ENCODE measurements at regions not wholly inside any gene's neighbourhood (a gene's known extent, or its start where the extent isn't known, plus 50 kb on each side); places are given as distances from the start of the nearest gene placed in this dataset.
A peak's percentile ranks its signal among the peaks of the same experiment; 100 is the strongest.

DNA sequence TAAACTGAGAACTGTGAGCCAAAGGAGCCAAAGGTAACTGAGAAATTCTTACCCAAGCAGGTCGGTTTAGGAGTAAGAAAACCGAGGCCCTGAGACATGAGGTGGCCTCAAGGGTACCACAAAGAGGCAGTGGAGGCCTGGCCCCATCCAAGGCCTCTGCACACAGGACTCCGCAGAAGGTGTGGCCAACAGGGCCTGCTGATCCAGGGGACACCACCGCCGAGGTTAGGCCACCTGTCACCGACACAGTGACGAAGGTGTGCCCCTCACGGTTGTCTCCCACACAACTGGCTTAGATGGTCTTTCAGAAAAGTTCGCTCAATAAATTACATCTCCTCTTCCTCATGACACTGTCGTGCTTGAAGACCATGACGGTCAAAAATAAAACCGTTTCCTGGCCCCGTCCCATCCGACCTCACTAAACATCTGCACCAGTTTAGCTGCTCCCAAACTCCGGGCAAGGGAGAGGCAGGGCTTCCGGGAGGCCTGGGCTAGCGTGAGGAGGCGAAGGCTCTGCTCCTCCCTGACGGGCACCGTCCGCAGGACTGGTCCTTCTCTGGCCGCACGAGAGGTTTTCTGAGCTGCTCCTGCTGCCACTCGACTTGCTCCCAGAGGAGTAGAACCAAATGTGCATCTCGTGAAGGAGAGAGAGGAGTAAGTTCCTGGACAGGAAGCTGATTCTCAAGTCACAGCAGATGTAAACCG lies 442.0 kb downstream of the EIPR1 start:
- peaks cover 6% of the 10 kb centered on the region for H3K36me3 Mint-ChIP-seq (ENCODE audit: low read depth)
- no peak overlapping the region for H3K27ac Mint-ChIP-seq
- peaks cover 16% of the 10 kb centered on the region for H3K9me3 Mint-ChIP-seq
- peaks cover 4% of the 10 kb centered on the region for H3K27me3 Mint-ChIP-seq (ENCODE audit: low read depth, poor library complexity)
- no peak for DNase-seq
- H3K4me3 Mint-ChIP-seq = no peak overlapping the region
- peaks cover 74% of the 10 kb centered on the region for H3K4me1 Mint-ChIP-seq
- TF ChIP-seq CTCF (IDR thresholded peaks at IDR 0.05) = no peak

GRCh38 chr2:2933426-2933825 lies 444.2 kb downstream of the EIPR1 start:
- peak; percentile 81 for DNase-seq
- H3K27ac Mint-ChIP-seq = peak overlapping the region; percentile 91
- peaks cover 12% of the 10 kb centered on the region for H3K36me3 Mint-ChIP-seq (ENCODE audit: low read depth)
- peak overlapping the region; percentile 32 for H3K4me3 Mint-ChIP-seq
- peaks cover 38% of the 10 kb centered on the region for H3K9me3 Mint-ChIP-seq
- H3K27me3 Mint-ChIP-seq (ENCODE audit: low read depth, poor library complexity) = peaks cover 11% of the 10 kb centered on the region
- peaks cover 55% of the 10 kb centered on the region for H3K4me1 Mint-ChIP-seq
- TF ChIP-seq CTCF (IDR thresholded peaks at IDR 0.05) = no peak

- TF ChIP-seq CTCF (IDR thresholded peaks at IDR 0.05) = no peak
- no peak overlapping the region for H3K4me3 Mint-ChIP-seq
- no peak for DNase-seq
- no peak overlapping the region for H3K27ac Mint-ChIP-seq
- peaks cover 12% of the 10 kb centered on the region for H3K36me3 Mint-ChIP-seq (ENCODE audit: low read depth)
- peaks cover 39% of the 10 kb centered on the region for H3K9me3 Mint-ChIP-seq
- H3K27me3 Mint-ChIP-seq (ENCODE audit: low read depth, poor library complexity) = peaks cover 11% of the 10 kb centered on the region
- H3K4me1 Mint-ChIP-seq = peaks cover 50% of the 10 kb centered on the region
Measured at GRCh38 chr2:2932692-2933305, 444.8 kb downstream of the EIPR1 start.

GRCh38 chr2:2932189-2932588 lies 445.4 kb downstream of the EIPR1 start:
- H3K4me1 Mint-ChIP-seq = peaks cover 50% of the 10 kb centered on the region
- peaks cover 10% of the 10 kb centered on the region for H3K27me3 Mint-ChIP-seq (ENCODE audit: low read depth, poor library complexity)
- TF ChIP-seq CTCF (IDR thresholded peaks at IDR 0.05) = no peak
- DNase-seq = no peak
- no peak overlapping the region for H3K27ac Mint-ChIP-seq
- H3K4me3 Mint-ChIP-seq = no peak overlapping the region
- H3K36me3 Mint-ChIP-seq (ENCODE audit: low read depth) = peaks cover 11% of the 10 kb centered on the region
- peaks cover 36% of the 10 kb centered on the region for H3K9me3 Mint-ChIP-seq

DNA sequence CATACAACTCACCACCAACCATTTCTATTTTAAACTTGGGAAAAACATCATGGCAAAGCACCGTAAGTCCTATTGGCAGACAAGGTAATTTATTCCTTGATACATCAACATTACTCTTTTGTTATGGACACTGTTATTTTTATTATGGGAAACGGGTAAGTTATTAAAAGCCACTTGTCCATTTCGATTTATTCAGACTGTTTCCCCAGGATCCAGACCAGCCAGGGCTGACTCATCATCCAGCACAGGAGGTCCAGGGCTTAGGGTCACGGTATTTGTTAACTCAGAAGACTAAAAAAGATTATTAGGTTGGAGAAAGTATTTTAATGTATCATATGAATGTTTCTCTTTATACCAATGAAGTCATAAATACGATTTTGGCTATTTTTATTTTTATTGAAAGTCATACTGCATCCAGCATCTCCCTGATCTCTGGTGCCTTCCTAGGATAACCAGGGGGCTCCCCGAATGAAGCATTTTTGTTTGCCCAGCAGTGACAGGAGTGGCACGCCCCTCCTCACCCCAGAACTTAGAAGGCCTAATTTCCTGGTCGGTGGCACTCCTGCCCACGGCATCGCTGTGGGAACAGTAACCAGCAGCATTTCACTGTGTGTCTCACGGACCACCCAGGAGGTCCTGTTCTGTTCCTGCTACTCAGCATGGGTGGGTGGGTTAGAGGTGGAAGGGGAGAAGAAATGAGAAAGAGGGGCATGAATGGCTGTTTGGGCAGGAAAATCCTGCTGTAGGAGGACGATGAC lies 446.1 kb downstream of the EIPR1 start:
- Mint-ChIP-seq H3K4me1 (peaks cover 50% of the 10 kb centered on the region), H3K9me3 (peaks cover 30% of the 10 kb centered on the region), H3K36me3 (ENCODE audit: low read depth) (peaks cover 6% of the 10 kb centered on the region), H3K27me3 (ENCODE audit: low read depth, poor library complexity) (peaks cover 7% of the 10 kb centered on the region), H3K4me3 (no peak overlapping the region), H3K27ac (no peak overlapping the region)
- DNase-seq = no peak
- TF ChIP-seq CTCF (IDR thresholded peaks at IDR 0.05) = no peak

Measured in nephron progenitor cell (in vitro differentiated cells).